A549 (cell line): ENCODE measurements at regions not wholly inside any gene's neighbourhood (a gene's known extent, or its start where the extent isn't known, plus 50 kb on each side); places are given as distances from the start of the nearest gene placed in this dataset.

Experiments
- EP300 ChIP-seq, 2 experiments: fragments of >200 bp; sonication (Bioruptor Twin); formaldehyde crosslinking; IDR thresholded peaks; 2 replicates in 1 of 2; 3 replicates in 1 of 2; pipeline ENCODE4 v1.6.1; 2016 to 2017
- MAX ChIP-seq: IDR thresholded peaks from 2 replicates; pipeline ENCODE4 v1.6.1; 2012

- TF ChIP-seq EP300 (IDR thresholded peaks at IDR 0.05) (no peak), MAX (no peak)
Observed at GRCh38 chr2:221817878-221818277, 245.8 kb upstream of the EPHA4 start.
